ENCODE measurements at regions not wholly inside any gene's neighbourhood (a gene's known extent, or its start where the extent isn't known, plus 50 kb on each side); places are given as distances from the start of the nearest gene placed in this dataset.

GRCh38 chrX:125651426-125651825 is 331.8 kb downstream of the TEX13C start:
- Histone ChIP-seq H3K9me1 (replicated peaks; ENCODE audit: control insufficient read depth, extremely low read depth, insufficient read depth, low read length) (no peaks in the 10 kb centered on the region), H3K4me1 (ENCODE audit: control insufficient read depth, extremely low read depth, insufficient read depth, low read length) (no peaks in the 10 kb centered on the region), H3K4me2 (ENCODE audit: insufficient read depth, low read length) (no peak overlapping the region), H3K4me3 (replicated peaks in 1 of 3; ENCODE audit: insufficient read depth in 1 of 3, low read depth in 1 of 3, low read length in 3 of 3) (no peak overlapping the region), H3K27me3 (ENCODE audit: control insufficient read depth in 2 of 2, insufficient read depth in 2 of 2, low read length in 2 of 2) (no peaks in the 10 kb centered on the region), H3K36me3 (ENCODE audit: control insufficient read depth in 2 of 2, extremely low read depth in 1 of 2, insufficient read depth in 2 of 2, low read length in 2 of 2) (no peaks in the 10 kb centered on the region), H2AFZ (ENCODE audit: low read depth, low read length) (no peak overlapping the region), H3K9me3 (replicated peaks; ENCODE audit: control insufficient read depth, insufficient read depth, low read length) (no peaks in the 10 kb centered on the region), H3K27ac (ENCODE audit: insufficient read depth, low read depth, low read length) (no peak overlapping the region), H3K79me2 (ENCODE audit: control insufficient read depth, insufficient read depth, low read length) (no peaks in the 10 kb centered on the region), H3K9ac (replicated peaks; ENCODE audit: extremely low read depth, insufficient read depth, low read length) (no peak overlapping the region), H4K20me1 (replicated peaks; ENCODE audit: control insufficient read depth, extremely low read depth, insufficient read depth, low read length) (no peaks in the 10 kb centered on the region)
- CTCF ChIA-PET, result no interaction called here
- intact Hi-C loops (cut with micrococcal nuclease), result no loop called here
- DNase-seq (ENCODE audit: low read depth, low spot score), result no peak
- FAIRE-seq, result no peak
- TF ChIP-seq POLR2A (IDR thresholded peaks at IDR 0.05; ENCODE audit: low read depth, low read length) (no peak), FOS (IDR thresholded peaks at IDR 0.05; ENCODE audit: borderline replicate concordance, insufficient read depth, low read length) (no peak), EZH2 (IDR thresholded peaks at IDR 0.05; ENCODE audit: borderline replicate concordance, low read depth, low read length, severe bottlenecking) (no peak), MYC (IDR thresholded peaks at IDR 0.05; ENCODE audit: low read depth, low read length) (no peak), POLR2AphosphoS5 (IDR thresholded peaks at IDR 0.05; ENCODE audit: insufficient read depth, low read depth, low read length) (no peak), JUN (IDR thresholded peaks at IDR 0.05; ENCODE audit: borderline replicate concordance, insufficient read depth, insufficient read length, low read depth) (no peak), GATA2 (IDR thresholded peaks at IDR 0.05; ENCODE audit: insufficient read depth, insufficient read length, low read depth, low read length) (no peak)
- TF ChIP-seq, protein P1, sequence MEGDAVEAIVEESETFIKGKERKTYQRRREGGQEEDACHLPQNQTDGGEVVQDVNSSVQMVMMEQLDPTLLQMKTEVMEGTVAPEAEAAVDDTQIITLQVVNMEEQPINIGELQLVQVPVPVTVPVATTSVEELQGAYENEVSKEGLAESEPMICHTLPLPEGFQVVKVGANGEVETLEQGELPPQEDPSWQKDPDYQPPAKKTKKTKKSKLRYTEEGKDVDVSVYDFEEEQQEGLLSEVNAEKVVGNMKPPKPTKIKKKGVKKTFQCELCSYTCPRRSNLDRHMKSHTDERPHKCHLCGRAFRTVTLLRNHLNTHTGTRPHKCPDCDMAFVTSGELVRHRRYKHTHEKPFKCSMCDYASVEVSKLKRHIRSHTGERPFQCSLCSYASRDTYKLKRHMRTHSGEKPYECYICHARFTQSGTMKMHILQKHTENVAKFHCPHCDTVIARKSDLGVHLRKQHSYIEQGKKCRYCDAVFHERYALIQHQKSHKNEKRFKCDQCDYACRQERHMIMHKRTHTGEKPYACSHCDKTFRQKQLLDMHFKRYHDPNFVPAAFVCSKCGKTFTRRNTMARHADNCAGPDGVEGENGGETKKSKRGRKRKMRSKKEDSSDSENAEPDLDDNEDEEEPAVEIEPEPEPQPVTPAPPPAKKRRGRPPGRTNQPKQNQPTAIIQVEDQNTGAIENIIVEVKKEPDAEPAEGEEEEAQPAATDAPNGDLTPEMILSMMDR (IDR thresholded peaks at IDR 0.05; ENCODE audit: extremely low read depth in 1 of 2, insufficient read depth in 1 of 2, low read depth in 1 of 2, low read length in 2 of 2), result no peak
- TF ChIP-seq, protein P2, sequence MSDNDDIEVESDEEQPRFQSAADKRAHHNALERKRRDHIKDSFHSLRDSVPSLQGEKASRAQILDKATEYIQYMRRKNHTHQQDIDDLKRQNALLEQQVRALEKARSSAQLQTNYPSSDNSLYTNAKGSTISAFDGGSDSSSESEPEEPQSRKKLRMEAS (IDR thresholded peaks at IDR 0.05; ENCODE audit: insufficient read depth, insufficient read length), result no peak
- dilution Hi-C loops (cut with MboI; ENCODE audit: extremely low pct_ligation_motif_present, low sequenced_read_pairs), result no loop called here
- no TSS peak for BruUV-seq (replicated peaks)
- POLR2A ChIA-PET, result no interaction called here
